Posterior vena cava (tissue), 2 donors: ENCODE measurements at regions not wholly inside any gene's neighbourhood (a gene's known extent, or its start where the extent isn't known, plus 50 kb on each side); places are given as distances from the start of the nearest gene placed in this dataset.
"Not testable (repeated sequence)": the region's sequence is repeated elsewhere in the genome, so short reads cannot be mapped to it uniquely, and the experiment has no call there.

ENCODE experiments used
- DNase-seq: peaks from one replicate; pipeline ENCODE4 v3.0.0-alpha.2; 2020; ENCODE audit warnings: low spot score
- intact Hi-C, 2 donors: fragments of 100-400 bp; cut with DNase I; formaldehyde crosslinking; loops; one replicate each; pipeline versions ENCODE4 v1.14.1 to v1.14.2; 2022 to 2023
- donor health status: DM: yes; HTN: yes; CAD: no.
- donor health status: DM: yes; HTN: yes; CAD: no.

DNA sequence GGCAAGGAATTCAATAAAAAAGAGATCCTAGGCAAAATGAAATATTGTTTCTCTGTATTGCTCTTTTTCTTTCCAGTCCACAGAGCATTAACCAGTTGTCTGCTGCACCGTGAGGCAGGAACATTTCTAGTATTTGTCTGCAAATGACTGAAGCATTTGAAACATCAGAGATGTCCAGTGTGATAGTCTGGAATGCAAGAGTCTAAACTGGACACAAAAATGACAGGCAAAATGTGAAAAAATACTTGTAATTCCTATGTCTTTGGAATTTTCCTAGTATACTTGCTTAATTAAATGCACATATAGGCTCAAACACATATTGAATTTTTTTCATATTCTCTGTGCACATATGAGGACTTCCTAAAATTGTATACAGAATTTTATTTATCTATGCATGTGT is 120.5 kb upstream of the SPATS2L start:
- intact Hi-C loops = no loop called here

DNA sequence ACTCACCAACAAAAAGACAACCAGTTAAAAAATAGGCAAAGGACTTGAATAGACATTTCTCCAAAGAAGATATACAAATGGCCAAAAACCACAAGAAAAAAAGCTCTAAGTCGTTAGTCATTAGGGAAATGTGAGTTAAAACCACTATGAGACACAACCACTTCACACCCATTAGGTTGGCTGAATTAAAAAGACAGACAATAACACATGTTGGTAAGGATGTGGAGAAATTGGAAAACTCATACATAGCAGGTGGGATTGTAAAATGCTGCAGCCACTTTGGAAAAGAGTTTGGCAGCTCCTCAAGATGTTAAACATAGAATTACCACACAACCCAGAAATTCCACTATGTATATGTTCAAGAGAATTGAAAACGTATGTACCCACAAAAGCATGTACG is 117.6 kb upstream of the SPATS2L start:
- intact Hi-C loops = no loop called here
- DNase-seq = no peak

More for the DNA sequence above, 120.5 kb upstream of the SPATS2L start:
- DNase-seq = no peak

- intact Hi-C loops = no loop called here
- DNase-seq = no peak
Measured at GRCh38 chr2:200189964-200190363, 116.5 kb upstream of the SPATS2L start.

DNA sequence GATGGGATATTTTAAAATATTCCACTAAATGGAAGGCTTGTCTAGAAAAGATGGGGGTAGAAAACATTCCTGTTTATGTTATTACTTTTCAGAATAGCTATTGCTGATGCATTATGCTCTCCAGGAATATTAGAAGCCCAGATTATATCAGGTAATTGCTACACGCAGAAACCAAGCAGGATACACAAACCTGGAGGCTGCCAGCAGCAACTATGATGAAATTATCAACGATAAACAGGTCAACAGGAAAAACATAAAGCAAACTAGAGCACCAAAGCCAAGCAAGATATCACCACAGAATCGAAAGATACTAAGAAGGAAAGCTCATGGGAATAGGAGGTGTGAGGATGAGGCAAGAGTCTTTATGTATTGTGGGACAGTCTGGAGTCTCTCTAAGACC is 113.2 kb upstream of the SPATS2L start:
- no peak for DNase-seq
- intact Hi-C loops = no loop called here

DNA sequence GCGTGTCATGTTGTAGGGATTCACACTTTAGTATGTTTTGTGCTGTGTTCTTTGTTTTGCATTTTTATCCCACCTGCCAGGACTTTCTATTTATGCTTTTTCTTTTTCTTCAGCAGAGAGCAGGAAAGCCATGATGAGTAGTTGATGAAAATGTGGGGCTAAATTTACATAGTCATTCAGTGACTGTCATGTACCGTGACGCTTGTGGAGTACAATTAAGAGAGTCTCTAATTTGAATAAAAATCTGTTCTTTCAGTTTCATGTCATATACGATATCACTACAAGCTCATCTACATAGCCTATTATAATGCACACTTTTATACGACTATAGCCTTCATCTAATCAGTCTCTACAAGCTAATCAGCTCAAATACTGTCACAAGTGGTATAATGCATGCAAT is 112.7 kb upstream of the SPATS2L start:
- DNase-seq = no peak
- intact Hi-C loops = no loop called here

DNA sequence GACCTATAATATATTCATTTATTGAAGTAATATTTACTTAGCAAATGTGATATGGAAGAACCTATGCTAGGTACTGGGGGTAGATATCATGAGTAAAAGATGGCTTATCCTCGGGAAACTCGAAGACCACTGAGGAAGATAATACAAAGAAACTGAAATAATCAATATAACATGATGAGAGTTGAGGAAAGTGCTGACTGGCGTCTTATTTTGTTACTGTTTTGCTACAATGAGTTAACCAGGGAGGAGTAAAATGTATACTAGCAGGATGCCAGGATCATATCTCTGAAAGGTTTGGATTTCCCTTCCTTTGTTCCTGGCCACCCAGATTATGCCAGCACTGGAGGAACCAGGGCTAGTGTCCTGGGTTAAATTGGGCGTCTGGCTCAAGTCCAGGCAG is 111.7 kb upstream of the SPATS2L start:
- intact Hi-C loops = no loop called here
- no peak for DNase-seq

DNA sequence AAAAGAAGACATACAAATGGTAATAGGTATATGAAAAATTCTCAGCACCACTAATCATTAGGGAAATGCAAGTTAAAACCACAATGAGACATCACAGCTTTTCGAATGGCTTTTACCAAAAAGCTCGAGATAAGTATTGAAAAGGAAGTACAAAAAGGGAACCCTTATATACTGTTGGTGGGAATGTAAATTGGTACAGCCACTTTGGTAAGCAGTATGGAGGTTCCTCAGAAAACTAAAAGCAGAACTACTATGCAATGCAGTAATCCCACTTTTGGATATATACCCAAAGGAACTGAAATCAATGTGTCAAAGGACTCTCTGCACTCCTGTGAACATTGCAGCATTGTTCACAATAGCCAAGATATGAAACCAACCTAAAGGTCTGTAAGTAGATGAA is 107.5 kb upstream of the SPATS2L start:
- no peak for DNase-seq
- intact Hi-C loops = no loop called here

DNA sequence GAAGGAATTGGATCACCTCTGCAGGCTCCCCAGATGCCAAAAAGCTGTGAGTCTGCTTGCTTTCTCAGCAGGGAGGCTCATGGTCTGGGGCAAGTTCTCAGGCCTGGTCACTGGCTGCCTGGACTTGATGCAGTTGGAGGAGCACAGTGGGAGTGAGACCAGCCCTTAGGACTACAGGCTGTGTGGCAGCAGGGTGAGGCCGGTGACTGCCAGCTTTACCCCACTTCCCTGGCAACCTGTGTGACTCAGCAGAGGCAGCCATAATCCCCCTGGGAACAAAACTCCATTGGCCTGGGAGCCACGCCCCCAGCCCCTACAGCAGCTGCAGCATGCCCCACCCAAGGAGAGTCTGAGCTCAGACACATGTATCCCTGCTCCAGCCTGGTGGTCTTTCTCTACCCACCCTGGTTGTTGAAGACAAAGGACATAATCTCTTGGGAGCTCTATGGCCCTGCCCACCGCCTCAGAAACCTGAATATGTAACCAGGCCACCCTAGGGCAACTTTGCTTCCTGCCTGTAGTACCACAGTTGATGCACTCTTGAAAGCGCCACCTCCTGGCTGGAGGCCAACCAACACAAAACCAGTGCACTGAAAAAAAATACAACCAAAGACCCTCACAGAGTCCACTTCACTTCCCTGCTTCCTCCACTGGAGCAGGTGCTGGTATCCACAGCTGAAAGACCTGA is 106.8 kb upstream of the SPATS2L start:
- intact Hi-C loops = no loop called here
- no peak for DNase-seq

GRCh38 chr2:200201839-200202238 is 104.7 kb upstream of the SPATS2L start:
- intact Hi-C loops, DNase-seq: not testable (repeated sequence)

- DNase-seq = no peak
- intact Hi-C loops = no loop called here
Measured at GRCh38 chr2:200203381-200203827, 103.1 kb upstream of the SPATS2L start.

DNA sequence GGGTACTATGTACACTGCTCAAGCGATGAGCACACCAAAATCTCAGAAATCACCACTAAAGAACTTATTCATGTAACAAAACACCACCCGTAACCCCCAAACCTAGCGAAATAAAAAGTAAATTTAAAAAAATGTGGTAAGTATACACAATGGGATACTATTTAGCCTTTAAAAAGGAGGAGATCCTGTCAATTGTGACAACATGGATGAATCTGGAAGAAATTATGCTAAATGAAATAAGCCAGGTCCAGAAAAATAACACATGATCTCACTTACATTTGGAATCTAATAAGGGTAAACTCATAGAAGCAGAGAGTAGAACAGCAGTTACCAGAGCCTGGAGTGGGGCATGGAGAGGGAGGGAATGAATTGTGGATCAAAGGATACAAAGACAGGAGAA is 98.5 kb upstream of the SPATS2L start:
- intact Hi-C loops = no loop called here
- no peak for DNase-seq

DNA sequence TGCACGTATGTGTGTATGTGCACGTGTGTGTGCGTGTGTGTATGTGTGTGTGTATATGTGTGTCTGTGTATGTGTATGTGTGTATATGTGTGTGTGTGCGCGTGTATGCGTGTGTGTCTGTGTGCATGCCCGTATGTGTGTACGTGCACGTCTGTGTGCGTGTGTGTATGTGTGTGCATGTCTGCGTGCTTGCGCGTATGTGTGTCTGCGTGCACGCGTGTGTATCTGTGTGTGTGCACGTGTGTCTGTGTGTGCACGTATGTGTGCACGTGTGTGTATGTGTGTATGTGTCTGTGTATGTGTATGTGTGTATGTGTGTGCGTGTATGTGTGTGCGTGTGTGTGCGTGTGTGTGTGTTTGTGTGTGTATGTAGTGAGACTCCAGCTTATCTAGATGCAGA is 97.5 kb upstream of the SPATS2L start:
- intact Hi-C loops = no loop called here
- no peak for DNase-seq

DNA sequence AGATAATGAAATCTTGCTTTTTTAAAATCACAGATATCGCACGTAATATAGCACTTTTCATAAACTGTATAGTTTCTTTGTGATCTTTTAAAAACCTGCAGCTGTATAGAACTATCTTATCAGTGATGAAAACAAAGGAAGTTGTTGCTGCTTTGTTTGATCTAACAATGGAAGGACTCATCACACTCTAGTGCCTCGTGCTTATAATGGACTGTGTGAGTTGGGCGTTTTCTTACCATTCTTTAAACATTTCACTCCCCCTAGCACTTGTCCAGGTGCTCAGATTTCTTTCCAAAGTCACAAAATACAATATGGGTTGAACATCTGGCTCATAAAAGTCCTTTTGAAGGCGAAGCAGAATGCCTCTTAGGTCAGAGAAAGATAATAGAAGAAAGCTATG is 94.8 kb upstream of the SPATS2L start:
- intact Hi-C loops = no loop called here
- no peak for DNase-seq

DNA sequence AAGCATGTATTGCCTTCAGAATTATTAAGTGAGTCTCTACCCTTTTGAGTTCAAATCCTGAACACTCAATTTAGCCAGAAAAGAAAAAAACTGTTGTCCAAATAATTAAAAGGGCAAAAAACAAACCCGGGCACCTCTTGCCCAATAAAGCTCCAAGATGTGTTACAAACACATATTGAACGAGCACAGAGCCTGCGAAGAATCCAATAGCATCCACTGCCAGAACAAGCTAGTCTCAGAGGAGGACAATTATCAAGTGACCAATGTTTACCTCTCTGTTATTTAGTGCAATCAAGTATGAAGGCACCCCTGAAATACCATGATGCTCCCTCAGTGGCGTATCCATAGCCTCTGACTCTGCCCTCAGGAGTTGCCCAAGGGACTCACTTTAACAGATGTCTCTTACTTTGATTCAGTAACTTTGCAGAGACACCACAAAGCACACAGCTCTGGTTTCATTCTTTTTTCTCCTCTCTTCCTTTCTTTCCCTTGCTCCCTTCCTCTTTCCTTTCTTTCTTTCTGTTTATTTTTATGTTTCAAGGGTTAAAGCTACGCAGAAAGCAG is 93.5 kb upstream of the SPATS2L start:
- intact Hi-C loops = no loop called here
- DNase-seq = no peak

DNA sequence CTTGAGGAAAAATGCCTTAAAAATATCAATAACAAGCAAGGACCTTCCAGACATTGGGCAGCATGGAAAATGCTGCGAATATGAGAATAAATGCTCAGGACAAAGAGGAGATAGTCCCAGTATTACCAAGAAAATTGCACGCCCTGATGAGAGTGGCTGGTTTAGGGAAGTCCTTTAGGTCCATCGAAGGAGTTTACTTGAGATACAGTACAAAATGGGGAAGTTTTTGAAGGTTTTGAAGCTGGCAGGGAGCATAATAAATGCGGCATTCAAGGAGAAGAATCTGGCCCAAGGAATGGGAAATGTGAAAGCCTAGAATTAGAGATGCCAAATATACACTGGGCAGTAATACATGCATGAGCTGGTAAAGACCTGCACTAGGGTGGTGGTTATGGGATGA is 90.2 kb upstream of the SPATS2L start:
- DNase-seq = no peak
- intact Hi-C loops = no loop called here

DNA sequence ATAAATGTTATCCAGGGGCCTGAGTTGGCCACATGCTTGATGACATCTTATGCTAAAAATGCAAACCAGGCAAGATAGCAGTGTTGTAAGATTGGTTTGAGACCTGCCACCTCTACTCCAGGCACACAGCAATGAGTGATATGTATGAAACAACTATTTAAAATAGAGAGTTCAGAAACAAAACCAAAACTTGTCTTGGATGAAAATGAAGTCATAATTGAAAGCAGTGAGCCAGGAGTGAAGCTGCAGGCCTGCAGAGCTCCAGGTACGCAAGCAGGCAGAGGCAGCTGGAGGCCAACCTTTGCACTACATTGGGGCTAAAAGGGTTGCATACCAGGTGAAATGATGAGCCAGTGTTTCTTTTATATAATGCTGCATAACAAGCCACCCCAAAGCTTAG is 89.2 kb upstream of the SPATS2L start:
- DNase-seq = no peak
- intact Hi-C loops = no loop called here

DNA sequence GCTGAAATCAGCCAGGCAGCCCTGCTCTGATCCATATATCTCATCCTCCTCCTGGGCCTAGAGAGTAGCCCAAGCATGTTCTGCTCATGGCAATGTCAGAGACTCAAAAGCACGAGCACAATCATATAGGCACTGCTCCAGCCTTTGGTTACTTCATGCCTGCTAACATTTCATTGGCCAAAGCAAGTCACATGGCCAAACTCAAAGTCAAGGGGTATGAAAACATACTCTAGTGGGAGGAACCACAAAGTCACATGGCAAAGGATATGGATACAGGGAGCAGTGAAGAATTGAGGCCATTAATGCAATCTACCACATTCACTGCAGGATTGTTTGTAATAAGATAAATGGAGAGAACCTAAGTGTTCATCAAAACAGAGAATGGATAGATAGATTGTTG is 87.8 kb upstream of the SPATS2L start:
- DNase-seq = no peak
- intact Hi-C loops = no loop called here

DNA sequence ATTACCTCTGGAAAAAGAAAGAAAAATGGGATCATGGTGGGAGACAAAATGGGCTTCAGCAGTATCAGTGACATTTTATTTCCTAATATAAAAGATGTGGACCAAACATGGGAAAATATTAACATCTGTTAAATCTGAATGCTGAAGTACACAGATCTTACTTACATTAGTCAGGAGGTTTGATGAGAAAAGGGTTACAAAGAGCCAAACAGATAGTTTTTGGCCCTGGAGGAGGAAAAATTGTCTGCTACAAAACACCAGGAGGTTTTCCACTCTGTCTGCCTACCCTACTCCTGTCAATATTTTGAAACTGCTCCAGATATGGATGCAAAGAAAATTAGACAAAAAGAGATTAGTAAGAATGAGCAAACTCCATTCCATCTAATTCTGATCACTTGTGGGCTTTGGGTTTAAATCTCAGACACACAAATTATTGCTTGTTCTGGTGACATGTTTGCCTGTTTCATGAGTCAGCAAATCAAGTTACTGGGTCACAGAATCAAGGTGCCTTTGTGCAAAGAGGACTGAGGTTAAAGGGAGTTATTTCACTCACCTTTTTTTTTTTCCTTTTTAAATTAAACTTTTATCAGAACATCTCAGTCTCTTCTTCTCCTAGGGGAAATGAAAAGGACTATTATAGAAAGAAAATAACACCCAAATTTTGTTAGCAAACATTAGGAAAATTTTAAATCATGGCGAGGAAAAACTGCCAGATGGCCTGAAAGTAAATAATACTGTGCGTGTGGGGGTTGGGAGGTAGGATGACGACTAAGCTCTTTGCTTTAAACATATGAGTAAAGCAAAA is 87.0 kb upstream of the SPATS2L start:
- no peak for DNase-seq
- intact Hi-C loops = no loop called here

DNA sequence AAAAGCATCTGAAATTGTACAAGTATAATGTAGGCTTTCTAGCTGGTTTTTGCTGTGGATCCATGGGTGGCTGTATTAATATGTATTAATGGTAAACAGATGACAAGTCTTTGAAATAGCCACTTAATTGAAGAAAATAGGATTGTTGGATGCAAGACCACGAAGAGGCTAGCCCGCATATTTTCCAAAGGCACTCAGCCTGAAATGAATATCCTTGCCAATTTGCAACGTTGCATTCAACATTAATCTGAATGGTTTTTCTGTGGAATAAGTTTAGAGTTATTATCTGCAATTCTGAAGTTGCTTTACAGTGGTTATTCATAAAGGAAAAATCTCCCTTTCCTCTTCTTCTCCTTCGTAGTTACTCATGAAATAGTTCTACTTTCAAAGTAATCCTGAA is 86.2 kb upstream of the SPATS2L start:
- intact Hi-C loops = no loop called here
- no peak for DNase-seq

GRCh38 chr2:200221055-200221955 is 85.2 kb upstream of the SPATS2L start:
- intact Hi-C loops = no loop called here
- no peak for DNase-seq
